Activated naive CD4-positive, alpha-beta T cell treated with Interleukin-2 at 50 U/mL for 16 hours (primary cell): ENCODE measurements at regions not wholly inside any gene's neighbourhood (a gene's known extent, or its start where the extent isn't known, plus 50 kb on each side); places are given as distances from the start of the nearest gene placed in this dataset.

Experiments used
- DNase-seq: peaks from one replicate; pipeline ENCODE4 v3.0.0-alpha.2; 2020

GRCh38 chr15:31513178-31513577, 186.5 kb downstream of the KLF13 start:
- no peak for DNase-seq

GRCh38 chr15:31516440-31516839, 189.8 kb downstream of the KLF13 start:
- DNase-seq: no peak

GRCh38 chr15:31516874-31517273, 190.2 kb downstream of the KLF13 start:
- DNase-seq: no peak

GRCh38 chr15:31517711-31518110, 191.1 kb downstream of the KLF13 start:
- no peak for DNase-seq

GRCh38 chr15:31522028-31522427, 195.4 kb downstream of the KLF13 start:
- DNase-seq: no peak

GRCh38 chr15:31523027-31523654, 196.5 kb downstream of the KLF13 start:
- no peak for DNase-seq

- DNase-seq: no peak
Observed at GRCh38 chr15:31523655-31524049, 197.0 kb downstream of the KLF13 start.

GRCh38 chr15:31525185-31525695, 198.6 kb downstream of the KLF13 start:
- DNase-seq: no peak

- no peak for DNase-seq
Observed at GRCh38 chr15:31525988-31526665, 199.5 kb downstream of the KLF13 start.

- DNase-seq: no peak
Observed at GRCh38 chr15:31526916-31527690, 200.5 kb downstream of the KLF13 start.

GRCh38 chr15:31528846-31529245, 202.2 kb downstream of the KLF13 start:
- no peak for DNase-seq

- no peak for DNase-seq
Observed at GRCh38 chr15:31537770-31538592, 211.3 kb downstream of the KLF13 start.

GRCh38 chr15:31540633-31541032, 214.0 kb downstream of the KLF13 start:
- DNase-seq: no peak

GRCh38 chr15:31544361-31544760, 217.7 kb downstream of the KLF13 start:
- DNase-seq: no peak

GRCh38 chr15:31545257-31545656, 218.6 kb downstream of the KLF13 start:
- DNase-seq: no peak

GRCh38 chr15:31550211-31550977, 223.8 kb downstream of the KLF13 start:
- no peak for DNase-seq

- no peak for DNase-seq
Observed at GRCh38 chr15:31551323-31551722, 224.7 kb downstream of the KLF13 start.

- DNase-seq: no peak
Observed at GRCh38 chr15:31552482-31553099, 226.0 kb downstream of the KLF13 start.

GRCh38 chr15:31554261-31554660, 227.6 kb downstream of the KLF13 start:
- DNase-seq: no peak

- no peak for DNase-seq
Observed at GRCh38 chr15:31555022-31555421, 228.4 kb downstream of the KLF13 start.

GRCh38 chr15:31556494-31557150, 230.0 kb downstream of the KLF13 start:
- no peak for DNase-seq
